Hypothalamus (tissue), 51 donors: ENCODE measurements at regions not wholly inside any gene's neighbourhood (a gene's known extent, or its start where the extent isn't known, plus 50 kb on each side); places are given as distances from the start of the nearest gene placed in this dataset.
"Not testable (repeated sequence)": the region's sequence is repeated elsewhere in the genome, so short reads cannot be mapped to it uniquely, and the experiment has no call there.

Experiments
- DNase-seq, 51 donors: peaks; one replicate each; lab custom pipeline; 2025; lab: John Stamatoyannopoulos, UW

DNA sequence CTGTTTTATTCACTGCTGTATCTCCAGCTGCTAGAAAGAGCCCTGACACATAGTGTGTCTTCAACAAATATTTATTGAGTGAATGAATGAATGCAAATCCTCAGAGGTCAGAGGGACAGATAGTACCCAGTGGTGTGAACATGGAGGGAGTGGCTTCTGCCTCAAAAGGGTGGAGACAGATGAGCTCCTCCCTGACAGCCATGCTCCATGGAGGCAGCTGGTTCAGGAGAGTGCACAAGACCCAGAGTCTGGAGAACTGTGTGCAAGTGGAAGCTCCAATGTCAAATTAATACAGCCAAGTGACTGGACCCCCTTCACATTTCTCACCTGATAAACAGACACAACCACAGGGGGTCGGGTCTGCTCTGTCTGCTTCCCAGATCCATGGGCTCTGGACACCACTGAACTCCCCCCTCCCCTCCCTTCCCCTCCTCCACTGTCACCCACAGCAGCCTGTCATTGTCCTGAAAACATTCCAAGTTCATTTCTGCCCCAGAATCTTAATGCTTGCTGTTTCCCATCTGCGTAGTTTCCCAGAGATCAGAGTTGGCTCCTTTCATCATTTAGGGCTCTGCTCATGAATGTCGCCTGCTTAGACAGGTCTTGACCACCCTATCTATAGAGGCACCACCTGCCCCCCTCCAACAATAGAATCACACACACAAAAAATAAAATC is 312.9 kb upstream of the PODXL start:
- DNase-seq, result no peak

GRCh38 chr7:131867461-131867860 is 311.0 kb upstream of the PODXL start:
- no peak for DNase-seq

GRCh38 chr7:131865911-131866310 is 309.5 kb upstream of the PODXL start:
- DNase-seq, result no peak

GRCh38 chr7:131861620-131862346 is 305.4 kb upstream of the PODXL start:
- no peak for DNase-seq

DNA sequence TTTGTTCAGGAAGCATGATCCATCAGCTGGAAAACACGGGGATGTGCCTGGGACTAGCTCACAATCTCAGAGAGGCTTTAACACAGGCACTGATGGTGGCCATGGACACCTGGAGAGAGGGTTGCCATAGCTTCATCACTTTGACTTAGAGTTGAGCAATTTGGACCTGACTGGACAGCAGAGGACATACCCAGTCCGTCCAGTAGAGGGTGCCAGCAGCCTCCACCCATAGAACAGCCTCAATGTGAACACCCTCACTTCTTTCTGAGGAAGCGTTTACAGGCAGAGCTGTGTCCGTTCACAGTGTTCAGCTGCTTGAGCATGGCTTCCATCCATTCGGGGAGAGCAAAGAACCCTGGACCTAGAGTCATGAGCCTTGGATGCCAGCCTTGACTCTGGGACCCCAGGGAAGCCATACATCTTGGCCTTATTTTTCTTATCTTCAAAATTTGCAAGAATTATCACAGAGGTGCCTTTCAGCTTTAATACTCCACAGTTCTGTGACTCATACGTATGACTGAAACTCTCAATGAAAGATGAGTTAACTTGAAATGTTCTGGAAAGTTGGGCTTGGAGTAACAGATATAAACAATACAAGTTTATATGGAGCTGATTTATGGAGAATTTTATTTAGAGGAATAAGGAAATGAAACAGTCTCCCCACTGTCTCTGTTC is 302.9 kb upstream of the PODXL start:
- DNase-seq, result peak in 42 of 51 donors; percentile 2 to 68 (median 34)

- peak in 2 of 51 donors; percentile 2 to 14 for DNase-seq
Observed at GRCh38 chr7:131858611-131859010, 302.2 kb upstream of the PODXL start.

GRCh38 chr7:131849472-131849871 is 293.0 kb upstream of the PODXL start:
- DNase-seq, result no peak

DNA sequence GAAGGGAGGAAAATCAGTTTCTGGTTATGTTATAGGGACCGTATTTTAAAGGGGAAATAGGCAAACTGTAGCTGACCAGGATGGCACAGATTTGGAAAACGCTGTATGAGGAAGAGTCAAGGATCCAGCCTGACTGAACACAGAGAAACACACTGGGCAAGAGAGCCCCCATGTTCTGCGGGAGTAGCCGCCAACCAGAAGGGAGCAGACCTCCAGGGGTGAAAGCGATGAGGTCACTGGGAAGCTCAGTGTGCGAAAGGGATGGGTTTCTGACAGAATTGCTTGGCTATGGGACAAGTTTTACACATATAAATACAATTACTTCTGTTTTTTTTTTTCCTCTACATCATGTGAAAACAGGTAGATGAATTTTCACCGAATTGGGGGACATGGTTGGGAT is 291.6 kb upstream of the PODXL start:
- DNase-seq, result no peak

GRCh38 chr7:131845573-131846314 is 289.3 kb upstream of the PODXL start:
- no peak for DNase-seq

DNA sequence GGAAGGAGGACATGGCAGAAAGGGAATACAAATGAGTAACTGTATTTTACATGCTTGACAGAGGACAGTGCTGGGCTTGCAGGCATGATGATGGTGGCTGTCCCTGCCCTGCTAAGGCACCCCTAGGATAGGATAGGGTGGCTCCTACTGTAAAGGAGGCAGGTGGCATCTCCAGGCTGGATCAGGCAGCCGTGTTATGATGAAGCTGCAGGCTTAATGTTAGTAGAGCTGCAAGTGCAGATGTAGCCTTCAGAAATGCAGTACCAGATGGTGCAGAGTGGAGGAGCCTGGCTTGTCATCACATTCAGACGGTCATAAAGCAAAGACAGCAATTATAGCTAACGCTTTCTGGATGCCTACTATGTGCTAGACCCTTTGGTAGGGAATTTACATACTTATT is 287.9 kb upstream of the PODXL start:
- DNase-seq, result no peak

DNA sequence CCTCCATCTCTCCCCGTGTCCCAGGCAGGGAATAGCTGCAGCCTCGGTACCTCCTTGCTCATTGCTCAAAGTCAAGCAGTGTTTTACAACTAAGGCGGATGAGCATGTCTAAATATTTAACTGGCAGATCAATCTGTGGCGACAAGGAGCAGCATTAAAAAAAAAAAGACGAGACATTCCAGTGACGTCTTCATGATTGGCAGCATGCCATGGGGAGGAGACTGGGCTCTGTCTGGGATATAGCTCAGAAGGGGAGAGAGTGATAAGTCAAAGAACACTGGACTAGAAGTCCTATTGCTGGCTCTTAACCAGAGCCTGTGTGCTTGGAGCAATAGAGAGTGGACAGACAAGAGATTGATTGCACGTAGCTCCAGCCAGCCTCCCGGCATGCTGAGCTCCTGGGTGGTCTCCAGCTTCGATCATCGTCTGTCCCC is 287.5 kb upstream of the PODXL start:
- no peak for DNase-seq

GRCh38 chr7:131839967-131840690 is 283.7 kb upstream of the PODXL start:
- no peak for DNase-seq

DNA sequence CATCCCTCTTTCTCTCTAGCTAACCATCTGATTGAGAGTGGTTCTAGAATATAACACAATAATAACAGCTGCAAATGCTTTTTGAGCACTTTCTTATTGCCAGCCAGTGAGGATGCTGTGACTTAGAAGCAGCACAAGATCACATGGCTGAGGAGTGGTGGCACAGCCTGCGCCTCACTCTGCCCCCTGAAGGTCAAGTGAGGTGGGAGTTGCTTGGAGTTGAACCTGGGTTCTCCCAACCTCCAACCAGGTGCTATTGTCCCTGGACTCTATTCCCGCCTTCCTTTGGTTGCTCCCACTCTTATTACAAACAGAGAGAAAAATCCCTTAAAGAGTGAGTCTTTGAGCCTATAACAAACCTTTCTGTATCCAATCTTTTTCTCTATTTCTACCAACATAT is 280.3 kb upstream of the PODXL start:
- no peak for DNase-seq

- no peak for DNase-seq
Observed at GRCh38 chr7:131835141-131835540, 278.7 kb upstream of the PODXL start.

- DNase-seq, result no peak
Observed at GRCh38 chr7:131830681-131831080, 274.3 kb upstream of the PODXL start.

GRCh38 chr7:131829947-131830558 is 273.6 kb upstream of the PODXL start:
- DNase-seq, result no peak

DNA sequence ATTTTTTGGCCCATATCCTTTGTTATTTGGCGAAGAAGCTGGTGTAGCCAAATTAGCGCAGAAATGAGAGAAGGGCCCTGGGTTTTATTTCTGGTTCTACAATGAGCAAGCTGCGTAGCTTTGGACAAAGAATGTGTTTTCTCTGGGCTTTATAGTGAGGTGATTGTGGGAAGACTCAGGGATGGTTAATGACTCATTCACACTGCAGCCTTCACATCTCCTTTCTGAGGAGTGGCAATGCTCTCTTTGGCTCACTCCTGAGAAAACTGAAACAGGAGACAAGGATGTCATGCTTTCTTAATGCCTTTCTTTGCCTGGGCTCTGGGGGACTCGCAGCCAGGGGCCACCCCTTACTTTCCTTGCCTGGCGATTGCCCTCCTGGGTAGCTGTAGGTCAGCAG is 271.0 kb upstream of the PODXL start:
- DNase-seq, result no peak

- DNase-seq, result peak in 1 of 51 donors; percentile 3
Observed at GRCh38 chr7:131826960-131827359, 270.5 kb upstream of the PODXL start.

DNA sequence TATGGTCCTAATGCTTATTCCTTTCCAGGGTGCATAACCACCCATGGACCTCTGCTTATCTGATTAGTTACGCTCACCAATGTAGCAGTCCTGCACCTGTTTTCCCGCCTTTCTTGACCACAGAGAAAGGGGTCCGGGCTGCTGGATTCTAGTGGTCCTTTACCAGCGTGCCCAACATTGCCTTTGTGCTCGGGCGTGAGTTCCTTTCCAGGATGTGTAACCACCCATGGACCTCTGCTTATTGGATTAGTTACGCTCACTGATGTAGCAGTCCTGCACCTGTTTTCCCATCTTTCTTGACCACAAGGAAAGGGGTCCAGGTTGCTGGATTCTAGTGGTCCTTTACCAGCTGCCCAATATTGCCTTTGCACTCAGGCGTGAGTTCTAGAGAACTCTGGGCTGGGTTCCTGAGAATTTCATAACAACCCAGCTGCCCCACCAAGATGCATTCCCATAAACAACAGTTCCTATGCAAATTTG is 267.6 kb upstream of the PODXL start:
- not testable (repeated sequence) for DNase-seq

DNA sequence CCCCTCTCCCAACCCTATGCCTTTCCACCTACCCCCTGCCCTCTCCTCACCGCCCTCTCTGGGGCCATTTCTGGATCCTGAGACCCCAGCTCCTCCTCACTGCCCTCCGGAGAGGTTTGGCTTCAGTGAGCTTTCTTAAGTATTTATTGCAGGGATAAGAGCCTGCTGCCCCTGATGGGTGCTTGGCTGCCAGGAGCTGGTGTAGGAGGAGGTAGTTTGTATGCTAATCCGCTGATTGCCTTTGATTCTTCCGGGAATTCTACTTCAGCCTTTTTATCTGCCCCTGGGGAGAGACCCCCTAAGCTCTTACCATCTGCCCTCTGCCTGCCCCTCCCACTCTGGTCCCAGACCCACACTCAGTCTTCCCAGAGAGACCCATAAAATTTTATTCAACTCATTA is 263.5 kb upstream of the PODXL start:
- no peak for DNase-seq
